ENCODE measurements at regions not wholly inside any gene's neighbourhood (a gene's known extent, or its start where the extent isn't known, plus 50 kb on each side); places are given as distances from the start of the nearest gene placed in this dataset.

DNA sequence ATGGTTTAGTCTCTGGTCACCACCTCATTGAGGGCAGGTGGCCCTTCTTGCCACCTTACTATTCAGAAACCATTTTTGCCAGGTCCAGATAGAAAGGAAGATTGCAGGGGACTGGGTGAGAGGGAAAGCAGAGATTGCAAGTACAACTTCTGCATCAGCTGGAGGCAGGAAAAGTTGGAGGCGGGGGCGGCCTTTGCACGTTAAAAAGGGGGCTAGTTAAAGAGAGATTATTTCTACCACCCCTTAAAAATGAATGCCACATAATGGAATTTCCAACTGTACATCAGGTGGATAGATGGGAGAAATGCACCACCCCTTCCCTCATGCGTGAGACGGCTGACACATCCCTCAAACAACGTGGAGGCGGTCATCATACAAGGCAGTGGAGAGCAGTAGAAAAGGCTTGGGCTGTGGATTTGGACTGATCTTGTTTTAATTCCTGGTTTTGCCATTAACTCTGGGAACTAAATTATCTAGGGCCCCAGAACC, 95.4 kb upstream of the CNKSR3 start:
- TF ChIP-seq CTCF (conservative IDR thresholded peaks at IDR 0.05; ENCODE audit: low read length) (no peak), EZH2phosphoT487 (IDR thresholded peaks at IDR 0.05; ENCODE audit: borderline replicate concordance) (no peak)
